Occipital lobe (tissue), 1 donor: ENCODE measurements at regions not wholly inside any gene's neighbourhood (a gene's known extent, or its start where the extent isn't known, plus 50 kb on each side); places are given as distances from the start of the nearest gene placed in this dataset.

ENCODE experiments used
- DNase-seq: peaks from one replicate; lab custom pipeline; 2025; lab: John Stamatoyannopoulos, UW

- no peak for DNase-seq
Observed at GRCh38 chr5:109917154-109917546, 227.4 kb downstream of the MAN2A1 start.

GRCh38 chr5:109917966-109918365, 228.2 kb downstream of the MAN2A1 start:
- DNase-seq: no peak

- no peak for DNase-seq
Observed at GRCh38 chr5:109920736-109921135, 231.0 kb downstream of the MAN2A1 start.

GRCh38 chr5:109921735-109922380, 232.1 kb downstream of the MAN2A1 start:
- DNase-seq: no peak

- DNase-seq: no peak
Observed at GRCh38 chr5:109922381-109922995, 232.8 kb downstream of the MAN2A1 start.

GRCh38 chr5:109923205-109923604, 233.5 kb downstream of the MAN2A1 start:
- DNase-seq: no peak

- no peak for DNase-seq
Observed at GRCh38 chr5:109924237-109925107, 234.7 kb downstream of the MAN2A1 start.

- no peak for DNase-seq
Observed at GRCh38 chr5:109927639-109928038, 237.9 kb downstream of the MAN2A1 start.

GRCh38 chr5:109928046-109928445, 238.3 kb downstream of the MAN2A1 start:
- no peak for DNase-seq

GRCh38 chr5:109928811-109929210, 239.1 kb downstream of the MAN2A1 start:
- no peak for DNase-seq

GRCh38 chr5:109929376-109929775, 239.6 kb downstream of the MAN2A1 start:
- no peak for DNase-seq

GRCh38 chr5:109929911-109930310, 240.2 kb downstream of the MAN2A1 start:
- no peak for DNase-seq

- DNase-seq: no peak
Observed at GRCh38 chr5:109931049-109931780, 241.5 kb downstream of the MAN2A1 start.

- DNase-seq: no peak
Observed at GRCh38 chr5:109935833-109936490, 246.2 kb downstream of the MAN2A1 start.

- no peak for DNase-seq
Observed at GRCh38 chr5:109936996-109937395, 247.3 kb downstream of the MAN2A1 start.

- DNase-seq: no peak
Observed at GRCh38 chr5:109937951-109938350, 248.2 kb downstream of the MAN2A1 start.

- DNase-seq: no peak
Observed at GRCh38 chr5:109938453-109938852, 248.7 kb downstream of the MAN2A1 start.

- DNase-seq: no peak
Observed at GRCh38 chr5:109939116-109939682, 249.5 kb downstream of the MAN2A1 start.

GRCh38 chr5:109942646-109943045, 252.9 kb downstream of the MAN2A1 start:
- DNase-seq: no peak

- DNase-seq: no peak
Observed at GRCh38 chr5:109943701-109944235, 254.0 kb downstream of the MAN2A1 start.

- no peak for DNase-seq
Observed at GRCh38 chr5:109944461-109944860, 254.7 kb downstream of the MAN2A1 start.
